Activated CD8-positive, alpha-beta memory T cell treated with anti-CD3 and anti-CD28 coated beads for 36 hours (primary cell): ENCODE measurements at regions not wholly inside any gene's neighbourhood (a gene's known extent, or its start where the extent isn't known, plus 50 kb on each side); places are given as distances from the start of the nearest gene placed in this dataset.
"Not testable (repeated sequence)": the region's sequence is repeated elsewhere in the genome, so short reads cannot be mapped to it uniquely, and the experiment has no call there.

Experiments used
- CTCF ChIA-PET: fragments of 350-600 bp; sonication (Branson Sonifier 250); formaldehyde crosslinking; loops from one replicate; lab custom pipeline; 2021; ENCODE audit warnings: antibody characterized with exemption; lab: Charles Lee
- POLR2A ChIA-PET: fragments of 350-600 bp; sonication (Branson Sonifier 250); formaldehyde crosslinking; loops from one replicate; lab custom pipeline; 2021; ENCODE audit warnings: antibody characterized with exemption; lab: Charles Lee

- ChIA-PET CTCF (no interaction called here), POLR2A (no interaction called here)
These were observed 161.5 kb downstream of the NRIP1 start for GRCh38 chr21:14903172-14903865.

- POLR2A ChIA-PET, result no interaction called here
- CTCF ChIA-PET, result no interaction called here
These were observed 163.3 kb downstream of the NRIP1 start for GRCh38 chr21:14901482-14901958.

GRCh38 chr21:14900611-14901010 is 164.2 kb downstream of the NRIP1 start:
- ChIA-PET POLR2A (no interaction called here), CTCF (no interaction called here)

GRCh38 chr21:14900058-14900457 is 164.7 kb downstream of the NRIP1 start:
- POLR2A ChIA-PET, result no interaction called here
- CTCF ChIA-PET, result no interaction called here

GRCh38 chr21:14895792-14896191 is 169.0 kb downstream of the NRIP1 start:
- ChIA-PET CTCF (no interaction called here), POLR2A (no interaction called here)

GRCh38 chr21:14890141-14890540 is 174.7 kb downstream of the NRIP1 start:
- CTCF ChIA-PET, result interaction anchor here (0.7 kb wide), 1 partner anchor 592 kb away, joined by 3 read pairs; no protein-coding TSS in a partner anchor
- POLR2A ChIA-PET, result no interaction called here

GRCh38 chr21:14889080-14889810 is 175.6 kb downstream of the NRIP1 start:
- POLR2A ChIA-PET, result no interaction called here
- CTCF ChIA-PET, result no interaction called here

- CTCF ChIA-PET, result no interaction called here
- POLR2A ChIA-PET, result no interaction called here
These were observed 176.6 kb downstream of the NRIP1 start for GRCh38 chr21:14888202-14888601.

- ChIA-PET POLR2A (interaction anchor here (0.6 kb wide), 1 partner anchor 535 kb away, joined by 10 read pairs; no protein-coding TSS in a partner anchor), CTCF (no interaction called here)
These were observed 178.8 kb downstream of the NRIP1 start for GRCh38 chr21:14886001-14886400.

GRCh38 chr21:14883351-14883750 is 181.4 kb downstream of the NRIP1 start:
- ChIA-PET POLR2A (interaction anchor here (0.6 kb wide), 1 partner anchor 389 kb away, joined by 10 read pairs; no protein-coding TSS in a partner anchor), CTCF (no interaction called here)

- CTCF ChIA-PET, POLR2A ChIA-PET: not testable (repeated sequence)
These were observed 182.3 kb downstream of the NRIP1 start for GRCh38 chr21:14882545-14882944.

- ChIA-PET CTCF (no interaction called here), POLR2A (no interaction called here)
These were observed 182.8 kb downstream of the NRIP1 start for GRCh38 chr21:14881863-14882499.

GRCh38 chr21:14880922-14881321 is 183.9 kb downstream of the NRIP1 start:
- POLR2A ChIA-PET, result no interaction called here

GRCh38 chr21:14879458-14879857 is 185.3 kb downstream of the NRIP1 start:
- ChIA-PET CTCF (no interaction called here), POLR2A (no interaction called here)

More at GRCh38 chr21:14880922-14881321, 183.9 kb downstream of the NRIP1 start:
- CTCF ChIA-PET, result no interaction called here

- POLR2A ChIA-PET, result no interaction called here
These were observed 185.8 kb downstream of the NRIP1 start for GRCh38 chr21:14878971-14879370.

GRCh38 chr21:14877581-14878228 is 187.1 kb downstream of the NRIP1 start:
- POLR2A ChIA-PET, result no interaction called here
- CTCF ChIA-PET, result no interaction called here

More at GRCh38 chr21:14878971-14879370, 185.8 kb downstream of the NRIP1 start:
- CTCF ChIA-PET, result no interaction called here

GRCh38 chr21:14876524-14876840 is 188.3 kb downstream of the NRIP1 start:
- CTCF ChIA-PET, result no interaction called here
- POLR2A ChIA-PET, result no interaction called here

GRCh38 chr21:14875704-14876523 is 188.9 kb downstream of the NRIP1 start:
- POLR2A ChIA-PET, result no interaction called here

GRCh38 chr21:14875186-14875585 is 189.6 kb downstream of the NRIP1 start:
- ChIA-PET CTCF (no interaction called here), POLR2A (no interaction called here)

More at GRCh38 chr21:14875704-14876523, 188.9 kb downstream of the NRIP1 start:
- CTCF ChIA-PET, result no interaction called here
